Stimulated activated effector memory CD8-positive, alpha-beta T cell treated with anti-CD3 and anti-CD28 coated beads, Interleukin-12 subunit alpha, Interleukin-12 subunit beta, amount 100 ng/mL, for 72 hours (primary cell): ENCODE measurements at regions not wholly inside any gene's neighbourhood (a gene's known extent, or its start where the extent isn't known, plus 50 kb on each side); places are given as distances from the start of the nearest gene placed in this dataset.
"Not testable (repeated sequence)": the region's sequence is repeated elsewhere in the genome, so short reads cannot be mapped to it uniquely, and the experiment has no call there.

Experiments
- ATAC-seq: fragments of 150-1000 bp; cut with Tn5 transposase; 2 replicates; pipeline ENCODE4 v1.10.0; 2021
- DNase-seq, 2 donors: peaks; one replicate each; pipeline ENCODE4 v3.0.0; 2021 to 2022; ENCODE audit warnings: low spot score in 2 of 2
- H3K27ac Mint-ChIP-seq: one replicate; pipeline ENCODE4 v1.8.0; 2022; ENCODE audit warnings: mild to moderate bottlenecking, mixed read lengths
- H3K36me3 Mint-ChIP-seq: one replicate; pipeline ENCODE4 v1.8.0; 2022; ENCODE audit warnings: mild to moderate bottlenecking, mixed read lengths
- H3K4me1 Mint-ChIP-seq: one replicate; pipeline ENCODE4 v1.8.0; 2022; ENCODE audit warnings: mixed read lengths
- H3K4me3 Mint-ChIP-seq: one replicate; pipeline ENCODE4 v1.8.0; 2022; ENCODE audit warnings: mild to moderate bottlenecking, mixed read lengths
- H3K9me3 Mint-ChIP-seq: one replicate; pipeline ENCODE4 v1.8.0; 2022; ENCODE audit warnings: mixed read lengths

DNA sequence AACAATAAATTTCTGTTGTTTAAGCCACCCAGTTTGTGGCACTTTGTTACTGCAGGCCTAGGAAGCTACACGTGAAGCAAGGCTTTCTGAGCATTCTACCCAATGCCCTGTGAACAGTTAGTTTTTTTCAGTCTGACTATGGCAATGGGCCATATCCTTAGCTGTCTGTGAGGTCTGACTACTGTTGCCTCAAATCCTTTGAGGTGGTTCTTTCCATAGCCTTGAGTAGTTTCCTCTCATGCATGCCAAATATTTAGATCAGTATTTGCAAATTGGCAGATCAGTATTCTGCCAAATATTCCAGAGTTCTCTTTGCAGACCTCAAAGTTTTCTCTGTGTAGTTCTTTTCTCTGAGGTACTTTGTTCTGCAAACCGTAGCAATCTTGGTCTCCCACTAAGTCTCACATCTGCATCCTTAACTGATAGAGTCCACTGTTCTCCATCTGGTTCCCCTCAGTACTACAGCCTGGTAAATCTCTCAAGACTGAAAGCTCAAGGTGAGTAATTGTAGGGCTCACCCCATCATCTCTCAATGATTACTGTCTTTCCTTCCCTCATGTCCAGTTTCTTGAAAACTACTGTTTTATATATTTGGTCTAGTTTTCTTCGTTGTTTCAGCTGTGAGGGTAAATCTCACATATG is 984.9 kb upstream of the INTU start:
- no peak for ATAC-seq
- Mint-ChIP-seq H3K27ac (no peak overlapping the region), H3K4me3 (no peak overlapping the region), H3K9me3 (peaks cover 9% of the 10 kb centered on the region), H3K4me1 (no peaks in the 10 kb centered on the region), H3K36me3 (no peaks in the 10 kb centered on the region)
- DNase-seq: no peak

GRCh38 chr4:126658411-126658810 is 974.3 kb upstream of the INTU start:
- no peak for DNase-seq
- no peaks in the 10 kb centered on the region for H3K36me3 Mint-ChIP-seq
- H3K9me3 Mint-ChIP-seq: peaks cover 5% of the 10 kb centered on the region
- H3K27ac Mint-ChIP-seq: no peak overlapping the region
- no peak for ATAC-seq
- no peak overlapping the region for H3K4me3 Mint-ChIP-seq
- H3K4me1 Mint-ChIP-seq: no peaks in the 10 kb centered on the region

DNA sequence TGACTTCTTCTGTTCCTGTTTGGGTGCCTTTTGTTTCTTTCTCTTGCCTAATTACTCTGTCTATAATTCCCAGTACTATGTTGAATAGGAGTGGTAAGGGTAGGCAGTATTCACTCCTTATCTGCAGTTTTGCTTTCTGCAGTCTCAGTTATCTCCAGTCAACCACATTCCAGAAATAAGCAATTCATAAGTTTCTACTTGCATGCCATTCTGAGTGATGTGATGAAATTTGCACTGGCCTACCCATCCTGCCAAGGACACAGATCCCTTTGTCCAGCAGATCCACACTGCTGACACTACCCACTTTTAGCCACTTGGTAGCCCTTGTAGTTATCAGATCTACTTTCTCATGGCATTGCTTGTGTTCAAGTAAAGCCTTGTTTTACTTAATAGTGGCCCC is 971.6 kb upstream of the INTU start:
- no peaks in the 10 kb centered on the region for H3K4me1 Mint-ChIP-seq
- H3K4me3 Mint-ChIP-seq: no peak overlapping the region
- H3K27ac Mint-ChIP-seq: no peak overlapping the region
- H3K9me3 Mint-ChIP-seq: peaks cover 6% of the 10 kb centered on the region
- H3K36me3 Mint-ChIP-seq: no peaks in the 10 kb centered on the region
- DNase-seq (no peak), ATAC-seq (no peak)

DNA sequence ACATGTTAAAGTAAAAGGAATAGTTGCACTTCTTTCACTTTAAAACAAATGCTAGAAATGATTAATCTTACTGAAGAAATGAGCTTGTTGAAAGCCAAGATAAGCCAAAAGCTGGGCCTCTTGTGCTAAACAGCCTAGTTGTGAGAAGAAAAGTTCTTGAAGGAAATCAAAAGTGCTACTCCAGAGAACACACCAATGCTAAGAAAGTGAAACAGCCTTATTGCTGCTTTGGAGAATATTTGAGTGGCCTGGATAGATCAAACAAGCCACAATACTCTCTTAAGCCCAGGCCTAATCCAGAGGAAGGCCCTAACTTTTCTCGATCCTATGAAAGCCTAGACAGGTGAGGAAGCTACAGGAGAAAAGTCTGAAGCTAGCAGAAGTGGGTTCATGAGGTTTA is 967.9 kb upstream of the INTU start:
- no peak for ATAC-seq
- H3K4me3 Mint-ChIP-seq: no peak overlapping the region
- DNase-seq: no peak
- no peaks in the 10 kb centered on the region for H3K4me1 Mint-ChIP-seq
- H3K9me3 Mint-ChIP-seq: peaks cover 6% of the 10 kb centered on the region
- H3K36me3 Mint-ChIP-seq: no peaks in the 10 kb centered on the region
- H3K27ac Mint-ChIP-seq: no peak overlapping the region

DNA sequence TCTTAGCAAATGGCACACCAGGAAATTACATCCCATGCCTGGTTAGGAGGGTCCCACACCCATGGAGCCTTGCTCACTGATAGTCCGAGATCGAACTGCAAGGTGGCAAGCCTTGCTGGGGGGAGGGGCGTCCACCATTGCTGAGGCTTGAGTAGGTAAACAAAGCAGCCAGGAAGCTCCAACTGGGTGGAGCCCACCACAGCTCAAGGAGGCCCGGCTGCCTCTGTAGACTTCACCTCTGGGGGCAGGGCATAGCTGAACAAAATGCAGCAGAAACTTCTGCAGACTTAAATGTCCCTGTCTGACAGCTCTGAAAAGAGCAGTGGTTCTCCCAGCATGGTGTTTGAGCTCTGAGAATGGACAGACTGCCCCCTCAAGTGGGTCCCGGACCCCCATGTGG is 962.7 kb upstream of the INTU start:
- H3K4me1 Mint-ChIP-seq, H3K36me3 Mint-ChIP-seq, H3K4me3 Mint-ChIP-seq, ATAC-seq, H3K27ac Mint-ChIP-seq, DNase-seq: not testable (repeated sequence)
- peaks cover 11% of the 10 kb centered on the region for H3K9me3 Mint-ChIP-seq

GRCh38 chr4:126678618-126679017 is 954.1 kb upstream of the INTU start:
- no peak for DNase-seq
- no peak for ATAC-seq
- Mint-ChIP-seq H3K27ac (no peak overlapping the region), H3K9me3 (peaks cover 5% of the 10 kb centered on the region), H3K4me3 (no peak overlapping the region), H3K4me1 (no peaks in the 10 kb centered on the region), H3K36me3 (no peaks in the 10 kb centered on the region)

GRCh38 chr4:126679303-126679702 is 953.5 kb upstream of the INTU start:
- DNase-seq: no peak
- H3K36me3 Mint-ChIP-seq: no peaks in the 10 kb centered on the region
- no peak overlapping the region for H3K4me3 Mint-ChIP-seq
- peaks cover 7% of the 10 kb centered on the region for H3K9me3 Mint-ChIP-seq
- no peaks in the 10 kb centered on the region for H3K4me1 Mint-ChIP-seq
- ATAC-seq: no peak
- H3K27ac Mint-ChIP-seq: no peak overlapping the region

DNA sequence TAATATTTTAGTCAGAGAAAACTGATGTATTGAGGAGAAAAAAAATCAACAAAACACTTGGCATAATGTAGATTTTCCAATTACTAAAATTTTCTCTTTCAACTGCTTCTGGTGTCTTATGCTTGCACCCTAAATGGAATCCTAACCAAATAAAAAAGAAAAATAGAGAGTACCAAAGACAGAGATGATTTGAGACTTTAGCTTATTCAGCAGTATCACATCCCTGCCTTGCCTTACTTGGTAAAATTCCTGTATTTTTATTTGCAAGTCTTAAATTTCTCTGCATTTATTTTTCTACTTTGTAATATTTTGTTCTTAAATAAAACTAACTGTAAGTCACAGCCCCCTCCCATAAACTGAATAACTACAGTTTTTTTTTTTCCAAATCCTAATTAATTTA is 950.5 kb upstream of the INTU start:
- H3K27ac Mint-ChIP-seq: no peak overlapping the region
- H3K4me3 Mint-ChIP-seq: no peak overlapping the region
- H3K4me1 Mint-ChIP-seq: no peaks in the 10 kb centered on the region
- ATAC-seq (no peak), DNase-seq (no peak)
- H3K9me3 Mint-ChIP-seq: peaks cover 8% of the 10 kb centered on the region
- no peaks in the 10 kb centered on the region for H3K36me3 Mint-ChIP-seq

GRCh38 chr4:126686491-126686890 is 946.3 kb upstream of the INTU start:
- Mint-ChIP-seq H3K4me1 (no peaks in the 10 kb centered on the region), H3K4me3 (no peak overlapping the region), H3K27ac (no peak overlapping the region), H3K9me3 (peaks cover 10% of the 10 kb centered on the region), H3K36me3 (no peaks in the 10 kb centered on the region)
- DNase-seq (no peak), ATAC-seq (no peak)

DNA sequence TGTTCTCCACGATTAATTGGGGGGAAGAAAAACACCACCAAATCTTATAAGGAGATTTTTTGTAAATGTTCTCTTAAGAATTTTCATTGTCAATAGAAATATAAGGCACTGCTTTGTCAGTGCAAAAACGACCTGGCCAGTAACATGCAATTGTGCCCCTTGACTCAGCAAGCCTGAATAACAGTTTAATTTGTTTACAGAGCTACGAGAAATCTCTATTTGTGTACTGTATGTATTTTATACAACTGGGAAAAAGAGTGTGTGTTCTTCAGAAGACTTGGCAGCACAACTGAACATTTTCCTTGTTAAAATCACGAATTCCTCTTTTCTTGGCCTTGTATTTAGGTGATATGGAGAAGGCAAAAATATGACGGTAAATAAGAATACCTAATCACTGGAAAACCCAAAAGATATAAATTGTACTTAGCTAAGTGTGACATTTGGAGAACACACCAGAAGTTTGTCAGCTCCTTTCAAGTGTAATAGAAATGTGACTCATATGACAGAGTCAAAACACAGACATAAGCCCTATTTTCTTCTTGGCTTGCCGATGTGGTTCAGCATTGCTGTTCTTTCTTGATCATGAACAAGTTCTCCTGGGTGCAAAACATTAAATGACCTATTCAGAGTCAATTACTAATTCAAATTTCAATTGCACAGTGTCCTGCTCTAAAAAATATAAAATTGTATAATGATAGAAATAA is 945.0 kb upstream of the INTU start:
- Mint-ChIP-seq H3K27ac (no peak overlapping the region), H3K4me1 (no peaks in the 10 kb centered on the region), H3K4me3 (no peak overlapping the region), H3K9me3 (peaks cover 13% of the 10 kb centered on the region), H3K36me3 (no peaks in the 10 kb centered on the region)
- DNase-seq (no peak), ATAC-seq (no peak)

GRCh38 chr4:126691797-126692196 is 941.0 kb upstream of the INTU start:
- H3K36me3 Mint-ChIP-seq: no peaks in the 10 kb centered on the region
- peaks cover 8% of the 10 kb centered on the region for H3K9me3 Mint-ChIP-seq
- no peaks in the 10 kb centered on the region for H3K4me1 Mint-ChIP-seq
- no peak for ATAC-seq
- no peak overlapping the region for H3K4me3 Mint-ChIP-seq
- DNase-seq: no peak
- H3K27ac Mint-ChIP-seq: no peak overlapping the region

- H3K9me3 Mint-ChIP-seq: peaks cover 12% of the 10 kb centered on the region
- no peaks in the 10 kb centered on the region for H3K4me1 Mint-ChIP-seq
- no peak overlapping the region for H3K4me3 Mint-ChIP-seq
- DNase-seq (no peak), ATAC-seq (no peak)
- no peaks in the 10 kb centered on the region for H3K36me3 Mint-ChIP-seq
- H3K27ac Mint-ChIP-seq: no peak overlapping the region
These were observed 935.0 kb upstream of the INTU start for GRCh38 chr4:126697748-126698147.

- ATAC-seq (no peak), DNase-seq (no peak)
- no peak overlapping the region for H3K4me3 Mint-ChIP-seq
- H3K36me3 Mint-ChIP-seq: no peaks in the 10 kb centered on the region
- no peak overlapping the region for H3K27ac Mint-ChIP-seq
- H3K9me3 Mint-ChIP-seq: peaks cover 12% of the 10 kb centered on the region
- no peaks in the 10 kb centered on the region for H3K4me1 Mint-ChIP-seq
These were observed 934.5 kb upstream of the INTU start for GRCh38 chr4:126698224-126698623.

- ATAC-seq: no peak
- Mint-ChIP-seq H3K27ac (no peak overlapping the region), H3K36me3 (no peaks in the 10 kb centered on the region), H3K4me1 (no peaks in the 10 kb centered on the region), H3K4me3 (no peak overlapping the region), H3K9me3 (peaks cover 23% of the 10 kb centered on the region)
- no peak for DNase-seq
These were observed 931.0 kb upstream of the INTU start for GRCh38 chr4:126701756-126702155.

DNA sequence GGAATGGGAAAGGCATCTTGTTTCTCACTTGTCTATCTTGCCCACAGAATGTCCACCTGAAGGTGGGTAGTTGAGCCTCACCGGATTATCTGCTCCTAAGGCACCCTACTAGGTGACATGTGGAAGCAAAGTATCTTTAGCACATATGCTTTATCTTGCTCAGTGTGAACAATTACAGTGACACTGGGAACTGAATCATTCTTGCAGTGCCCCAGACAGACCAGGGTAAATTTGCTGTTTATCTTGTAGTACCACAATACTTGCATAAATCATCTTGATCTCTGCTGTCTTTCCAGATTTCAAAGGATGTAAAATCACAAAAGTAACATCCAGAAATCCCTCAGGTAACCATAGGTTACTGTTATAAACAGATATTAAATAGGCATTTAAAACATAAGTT is 930.0 kb upstream of the INTU start:
- DNase-seq: no peak
- H3K4me3 Mint-ChIP-seq: no peak overlapping the region
- no peaks in the 10 kb centered on the region for H3K36me3 Mint-ChIP-seq
- no peak for ATAC-seq
- H3K4me1 Mint-ChIP-seq: no peaks in the 10 kb centered on the region
- H3K9me3 Mint-ChIP-seq: peaks cover 20% of the 10 kb centered on the region
- H3K27ac Mint-ChIP-seq: no peak overlapping the region

DNA sequence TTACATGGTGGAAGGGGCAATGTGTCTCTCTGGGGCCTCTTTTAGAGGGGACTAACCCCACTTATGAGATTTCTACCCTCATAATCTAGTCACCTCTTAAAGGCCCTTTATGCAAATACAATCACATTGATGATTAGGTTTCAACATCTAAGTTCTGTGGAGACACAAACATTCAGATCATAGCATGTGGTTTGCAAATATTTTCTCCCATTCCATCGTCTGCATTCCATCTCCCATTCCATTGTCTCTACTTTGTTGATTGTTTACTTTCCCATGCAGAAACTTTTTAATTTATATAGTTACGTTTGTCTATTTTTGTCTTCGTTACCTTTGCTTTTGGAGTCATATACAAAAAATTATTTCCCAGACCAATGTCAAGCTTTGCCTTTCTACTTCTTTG is 927.5 kb upstream of the INTU start:
- ATAC-seq (no peak), DNase-seq (no peak)
- Mint-ChIP-seq H3K36me3 (no peaks in the 10 kb centered on the region), H3K4me1 (no peaks in the 10 kb centered on the region), H3K27ac (no peak overlapping the region), H3K4me3 (no peak overlapping the region), H3K9me3 (peaks cover 21% of the 10 kb centered on the region)
